T-helper 2 cell treated with Interferon-gamma antibody and Interleukin-4, amounts not matched to agents 100 ng/mL and 5 ng/mL, for 36 hours (primary cell): ENCODE measurements at regions not wholly inside any gene's neighbourhood (a gene's known extent, or its start where the extent isn't known, plus 50 kb on each side); places are given as distances from the start of the nearest gene placed in this dataset.
"Not testable (repeated sequence)": the region's sequence is repeated elsewhere in the genome, so short reads cannot be mapped to it uniquely, and the experiment has no call there.

ENCODE experiments used
- intact Hi-C: fragments of 100-400 bp; cut with micrococcal nuclease; formaldehyde crosslinking; loops from one replicate; pipeline ENCODE4 v1.15.1; 2023

GRCh38 chr15:91414124-91414523 is 314.1 kb downstream of the SV2B start:
- intact Hi-C loops = no loop called here

- intact Hi-C loops = not testable (repeated sequence)
These were observed 315.2 kb downstream of the SV2B start for GRCh38 chr15:91415258-91415657.

- intact Hi-C loops = loop anchor here (5.0 kb wide), 1 partner anchor 52 kb away; no protein-coding TSS in a partner anchor
These were observed 320.6 kb downstream of the SV2B start for GRCh38 chr15:91420689-91421088.

GRCh38 chr15:91422797-91423196 is 322.7 kb downstream of the SV2B start:
- intact Hi-C loops = loop anchor here (5.0 kb wide), 1 partner anchor 50 kb away; no protein-coding TSS in a partner anchor

- intact Hi-C loops = loop anchor here (5.0 kb wide), 1 partner anchor 48 kb away; no protein-coding TSS in a partner anchor
These were observed 323.9 kb downstream of the SV2B start for GRCh38 chr15:91424001-91424400.

- intact Hi-C loops = no loop called here
These were observed 326.4 kb downstream of the SV2B start for GRCh38 chr15:91426412-91426811.

- intact Hi-C loops = no loop called here
These were observed 329.9 kb downstream of the SV2B start for GRCh38 chr15:91429973-91430372.

- intact Hi-C loops = no loop called here
These were observed 331.1 kb downstream of the SV2B start for GRCh38 chr15:91431041-91431715.

GRCh38 chr15:91435113-91435512 is 335.1 kb downstream of the SV2B start:
- intact Hi-C loops = no loop called here

GRCh38 chr15:91444656-91445055 is 344.6 kb downstream of the SV2B start:
- intact Hi-C loops = no loop called here

GRCh38 chr15:91445695-91446228 is 345.7 kb downstream of the SV2B start:
- intact Hi-C loops = no loop called here

- intact Hi-C loops = no loop called here
These were observed 348.1 kb downstream of the SV2B start for GRCh38 chr15:91447991-91448644.

- intact Hi-C loops = not testable (repeated sequence)
These were observed 353.3 kb downstream of the SV2B start for GRCh38 chr15:91453376-91453775.

GRCh38 chr15:91456251-91456718 is 356.2 kb downstream of the SV2B start:
- intact Hi-C loops = no loop called here

- intact Hi-C loops = no loop called here
These were observed 356.9 kb downstream of the SV2B start for GRCh38 chr15:91456921-91457320.

GRCh38 chr15:91461377-91461776 is 361.3 kb downstream of the SV2B start:
- intact Hi-C loops = no loop called here

GRCh38 chr15:91465086-91465485 is 365.0 kb downstream of the SV2B start:
- intact Hi-C loops = no loop called here

GRCh38 chr15:91465696-91466095 is 365.6 kb downstream of the SV2B start:
- intact Hi-C loops = no loop called here

GRCh38 chr15:91468871-91469580 is 369.0 kb downstream of the SV2B start:
- intact Hi-C loops = no loop called here

GRCh38 chr15:91469632-91470567 is 369.8 kb downstream of the SV2B start:
- intact Hi-C loops = loop anchor here (5.0 kb wide), 3 partner anchors 48 to 382 kb away; partner anchors contain the start of gene SLCO3A1

- intact Hi-C loops = loop anchor here (5.0 kb wide), 3 partner anchors 49 to 381 kb away; partner anchors contain the start of gene SLCO3A1
These were observed 371.4 kb downstream of the SV2B start for GRCh38 chr15:91471468-91471867.
